Left ventricle myocardium inferior (tissue), 1 donor: ENCODE measurements at regions not wholly inside any gene's neighbourhood (a gene's known extent, or its start where the extent isn't known, plus 50 kb on each side); places are given as distances from the start of the nearest gene placed in this dataset. TPM values are rescaled to one million over a fixed set of nuclear protein-coding genes. Genes with fewer than 3 reads are reported as not detected.
"Not testable (repeated sequence)": the region's sequence is repeated elsewhere in the genome, so short reads cannot be mapped to it uniquely, and the experiment has no call there.

Experiments used
- DNase-seq: peaks from one replicate; pipeline ENCODE4 v3.0.0-alpha.2; 2020
- H3K27ac ChIP-seq: fragments of 200-600 bp; replicated peaks from 2 replicates; pipeline ENCODE4 v1.8.0; 2021
- H3K27me3 ChIP-seq: fragments of 200-600 bp; 2 replicates; pipeline ENCODE4 v1.8.0; 2021; ENCODE audit warnings: low read depth
- H3K36me3 ChIP-seq: fragments of 200-600 bp; 2 replicates; pipeline ENCODE4 v1.8.0; 2021
- H3K4me1 ChIP-seq: fragments of 200-600 bp; 2 replicates; pipeline ENCODE4 v1.8.0; 2021
- H3K4me3 ChIP-seq: fragments of 200-600 bp; 2 replicates; pipeline ENCODE4 v1.8.0; 2021; ENCODE audit warnings: mild to moderate bottlenecking, moderate library complexity
- H3K9me3 ChIP-seq: fragments of 200-600 bp; replicated peaks from 2 replicates; pipeline ENCODE4 v1.8.0; 2021
- intact Hi-C: fragments of 100-400 bp; cut with micrococcal nuclease; formaldehyde crosslinking; loops from one replicate; pipeline ENCODE4 v1.11.0; 2022
- microRNA-seq: library from miRNA; unstranded; fragments of <30 nt; microRNA quantifications from one replicate; pipeline ENCODE4 v1.2.0, GENCODE V29; 2020
- TF ChIP-seq, protein P1 (sequence below): fragments of 200-600 bp; IDR thresholded peaks from 2 replicates; pipeline ENCODE4 v1.8.0; 2021; ENCODE audit warnings: antibody characterized with exemption, mild to moderate bottlenecking, borderline replicate concordance
- donor health status: DM: no; HTN: yes; CAD: no; lungs with severe emphysema.

DNA sequence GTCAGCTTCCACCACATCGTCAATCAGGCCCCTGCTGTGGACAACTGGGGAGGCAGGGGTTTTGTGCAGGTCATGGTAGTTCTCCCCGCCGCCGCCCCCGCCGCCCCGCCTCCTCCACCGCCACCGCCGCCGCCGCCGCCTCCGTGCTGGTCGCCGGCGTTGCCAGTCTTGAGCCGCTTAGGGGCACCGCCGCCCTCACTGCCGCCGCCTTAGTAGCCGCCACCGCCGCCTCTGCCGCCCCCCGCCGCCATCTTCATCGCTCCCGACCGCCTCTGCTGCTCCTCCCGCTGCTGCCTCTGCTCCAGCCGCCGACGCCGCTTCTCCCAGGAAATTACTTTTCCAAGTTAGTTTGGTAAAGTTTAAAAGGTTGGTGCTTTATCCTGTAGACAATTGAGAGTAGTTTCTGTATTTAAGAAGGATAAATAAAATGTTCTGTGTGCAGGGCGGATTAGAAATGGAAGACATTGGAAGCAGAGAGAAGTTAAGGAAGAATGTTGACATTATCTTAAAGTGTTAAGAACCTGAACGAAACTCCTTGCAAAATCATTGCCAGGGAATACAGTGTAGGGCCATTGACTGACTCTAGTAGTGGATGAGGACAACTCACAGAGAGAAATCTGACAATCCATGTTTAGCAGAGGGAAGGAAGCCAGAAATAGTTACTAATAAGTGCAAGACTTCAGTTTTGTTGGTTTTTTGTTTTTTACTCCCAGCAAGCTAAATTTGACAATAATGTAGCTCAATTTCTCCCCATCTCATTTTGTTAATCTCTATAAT is 53.0 kb upstream of the GOLGA8A start:
- peaks cover 68% of the 10 kb centered on the region for H3K27me3 ChIP-seq
- TF ChIP-seq, protein P1, sequence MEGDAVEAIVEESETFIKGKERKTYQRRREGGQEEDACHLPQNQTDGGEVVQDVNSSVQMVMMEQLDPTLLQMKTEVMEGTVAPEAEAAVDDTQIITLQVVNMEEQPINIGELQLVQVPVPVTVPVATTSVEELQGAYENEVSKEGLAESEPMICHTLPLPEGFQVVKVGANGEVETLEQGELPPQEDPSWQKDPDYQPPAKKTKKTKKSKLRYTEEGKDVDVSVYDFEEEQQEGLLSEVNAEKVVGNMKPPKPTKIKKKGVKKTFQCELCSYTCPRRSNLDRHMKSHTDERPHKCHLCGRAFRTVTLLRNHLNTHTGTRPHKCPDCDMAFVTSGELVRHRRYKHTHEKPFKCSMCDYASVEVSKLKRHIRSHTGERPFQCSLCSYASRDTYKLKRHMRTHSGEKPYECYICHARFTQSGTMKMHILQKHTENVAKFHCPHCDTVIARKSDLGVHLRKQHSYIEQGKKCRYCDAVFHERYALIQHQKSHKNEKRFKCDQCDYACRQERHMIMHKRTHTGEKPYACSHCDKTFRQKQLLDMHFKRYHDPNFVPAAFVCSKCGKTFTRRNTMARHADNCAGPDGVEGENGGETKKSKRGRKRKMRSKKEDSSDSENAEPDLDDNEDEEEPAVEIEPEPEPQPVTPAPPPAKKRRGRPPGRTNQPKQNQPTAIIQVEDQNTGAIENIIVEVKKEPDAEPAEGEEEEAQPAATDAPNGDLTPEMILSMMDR = no peak
- H3K4me1 ChIP-seq = peaks cover 14% of the 10 kb centered on the region
- DNase-seq = no peak
- peaks cover 17% of the 10 kb centered on the region for H3K9me3 ChIP-seq
- no peaks in the 10 kb centered on the region for H3K36me3 ChIP-seq
- H3K4me3 ChIP-seq = no peak overlapping the region
- H3K27ac ChIP-seq = no peak overlapping the region
- intact Hi-C loops = no loop called here

DNA sequence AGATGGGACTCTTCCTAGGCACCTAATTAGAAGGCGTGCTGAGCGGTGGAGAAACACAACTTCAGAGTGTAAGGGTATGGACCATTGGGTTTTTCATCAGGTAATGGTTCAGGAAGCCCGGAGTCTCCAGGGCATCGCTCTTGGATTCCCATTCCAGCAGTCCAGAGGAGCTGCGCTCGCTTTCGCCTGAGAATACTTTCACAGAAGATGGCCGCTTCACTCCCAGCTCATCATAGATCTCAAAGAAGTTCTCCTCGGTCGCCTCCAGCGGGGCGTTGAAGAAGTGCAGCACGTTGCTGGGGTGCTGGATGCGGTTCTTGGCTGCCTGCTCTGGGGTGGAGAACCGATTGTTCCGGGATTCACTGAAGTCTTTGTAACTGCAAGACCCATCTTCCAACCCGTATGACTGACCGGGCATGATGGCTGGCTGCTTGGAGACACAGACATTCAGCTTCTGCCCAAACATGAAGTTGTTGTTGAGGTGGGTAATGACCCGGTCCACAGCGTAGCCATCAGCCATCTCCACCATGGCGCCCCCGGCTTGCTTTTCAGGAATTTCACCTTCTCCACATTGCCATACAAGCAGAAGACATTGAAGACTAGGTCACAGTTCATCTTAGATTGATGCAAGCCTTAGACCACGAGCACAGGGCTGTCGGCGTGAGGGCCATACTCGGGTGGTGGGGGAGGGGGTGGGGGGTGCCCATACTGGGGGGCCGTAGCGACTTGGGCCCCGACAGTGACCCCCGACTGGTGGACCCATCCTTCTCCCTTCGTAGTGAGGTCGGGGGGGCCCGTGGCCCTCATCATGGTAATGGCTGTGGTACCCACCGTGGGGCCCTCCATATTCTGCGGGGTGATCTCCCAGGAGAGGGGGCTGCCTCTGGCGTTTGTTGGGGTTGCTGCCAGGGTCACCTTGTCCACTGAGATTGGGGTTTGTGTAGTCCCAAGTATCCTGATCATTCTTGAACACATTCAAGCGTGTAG is 51.7 kb upstream of the GOLGA8A start:
- Histone ChIP-seq H3K27me3 (peaks cover 55% of the 10 kb centered on the region), H3K9me3 (peaks cover 17% of the 10 kb centered on the region)
- H3K4me1 ChIP-seq, H3K36me3 ChIP-seq, DNase-seq, intact Hi-C loops, H3K27ac ChIP-seq, H3K4me3 ChIP-seq: not testable (repeated sequence)

Small RNA genes lying in the stretch of these regions (microRNA-seq; reads per million reads assigned to microRNA genes)
- gene MIR1233-2 = not detected
